PC-3 (cell line): ENCODE measurements at regions not wholly inside any gene's neighbourhood (a gene's known extent, or its start where the extent isn't known, plus 50 kb on each side); places are given as distances from the start of the nearest gene placed in this dataset.

Experiments
- CTCF ChIP-seq: fragments of 300-600 bp; sonication (generic); conservative IDR thresholded peaks from 2 replicates; pipeline ENCODE4 v1.5.1; 2017; ENCODE audit warnings: antibody characterized with exemption, low read depth, mild to moderate bottlenecking, low read length
- EZH2 ChIP-seq: fragments of 300-600 bp; sonication (generic); IDR thresholded peaks from one replicate; pipeline ENCODE4 v1.6.1; 2017; ENCODE audit warnings: antibody characterized with exemption, mild to moderate bottlenecking, low read length; ENCODE audit not compliant: unreplicated experiment
- EZH2phosphoT487 ChIP-seq: fragments of 300-600 bp; sonication (generic); IDR thresholded peaks from 2 replicates; pipeline ENCODE4 v1.6.1; 2018; ENCODE audit warnings: mild to moderate bottlenecking, antibody characterized with exemption, low read length, borderline replicate concordance

GRCh38 chr19:31054430-31054829 lies 294.8 kb downstream of the TSHZ3 start:
- TF ChIP-seq CTCF (0 out of 2 replicates have a peak, but pooled peaks have one; percentile 10), EZH2 (no peak), EZH2phosphoT487 (no peak)
